ENCODE measurements at regions not wholly inside any gene's neighbourhood (a gene's known extent, or its start where the extent isn't known, plus 50 kb on each side); places are given as distances from the start of the nearest gene placed in this dataset.

- no peak for TF ChIP-seq HDAC8 (tag; IDR thresholded peaks at IDR 0.05)
Measured at GRCh38 chr17:73909186-73909585, 264.9 kb upstream of the SDK2 start (continued).

- H4K20me1 ChIP-seq (replicated peaks; ENCODE audit: control insufficient read depth, insufficient read depth, low read length), result no peaks in the 10 kb centered on the region; the same call in 1 of the 2 replicates
- H3K9me3 ChIP-seq (replicated peaks; ENCODE audit: control insufficient read depth, insufficient read depth, low read depth, low read length), result no peaks in the 10 kb centered on the region
- no peaks in the 10 kb centered on the region for H3K79me2 ChIP-seq (ENCODE audit: control insufficient read depth, insufficient read depth, low read length)
- ATAC-seq, result no peak
- FAIRE-seq, result no peak
- H3K27ac ChIP-seq (ENCODE audit: extremely low read depth, low read depth, low read length), result no peak overlapping the region
- no peak overlapping the region for H3K4me2 ChIP-seq (ENCODE audit: insufficient read depth, low read length)
- H3K9me1 ChIP-seq (ENCODE audit: control insufficient read depth, insufficient read depth, low read length), result no peaks in the 10 kb centered on the region
- no peak overlapping the region for H3K4me3 ChIP-seq
- intact Hi-C loops (cut with micrococcal nuclease) (no loop called here), in situ Hi-C loops (cut with MboI) (no loop called here)
- H3K36me3 ChIP-seq (ENCODE audit: control insufficient read depth, insufficient read depth, low read length), result no peaks in the 10 kb centered on the region
- peaks cover 0 to 4% of the 10 kb centered on the region in 2 experiments; a peak in 1 of 5 replicates for H3K27me3 ChIP-seq (ENCODE audit: control insufficient read depth in 2 of 2, insufficient read depth in 2 of 2, low read length in 2 of 2)
- DNase-seq (ENCODE audit: extremely low read depth in 1 of 4, low spot score in 3 of 4), result no peak
- WGBS (ENCODE audit: insufficient coverage, low coverage, missing lambda C conversion rate), result 0% methylated on average over 4 of the region's 4 CpGs
- ChIA-PET CTCF (ENCODE audit: low intra/inter-chr PET ratio) (no interaction called here), POLR2A (no interaction called here)
- BruUV-seq (replicated peaks), result no TSS peak
- TF ChIP-seq PHF8 (IDR thresholded peaks at IDR 0.05; ENCODE audit: borderline replicate concordance, low read length) (no peak), CREB3 (tag; conservative IDR thresholded peaks at IDR 0.05; ENCODE audit: low read depth) (no peak), ILF3 (IDR thresholded peaks at IDR 0.05; ENCODE audit: borderline replicate concordance) (no peak), KLF16 (IDR thresholded peaks at IDR 0.05) (no peak), SRF (CRISPR knock-in tag; IDR thresholded peaks at IDR 0.05) (no peak), NFRKB (IDR thresholded peaks at IDR 0.05; ENCODE audit: low read depth) (no peak), ZNF778 (CRISPR knock-in tag; IDR thresholded peaks at IDR 0.05) (no peak), ZNF561 (CRISPR knock-in tag; conservative IDR thresholded peaks at IDR 0.05) (no peak), CCNT2 (IDR thresholded peaks at IDR 0.05; ENCODE audit: borderline replicate concordance, extremely low read depth, insufficient read length, low read depth, low read length) (no peak), CTBP1 (IDR thresholded peaks at IDR 0.05; ENCODE audit: borderline replicate concordance) (no peak), SRSF7 (optimal IDR thresholded peaks at IDR 0.05; ENCODE audit: low read depth, low read length) (no peak), ZBTB8A (IDR thresholded peaks at IDR 0.05; ENCODE audit: partially characterized antibody) (no peak), ZBTB12 (CRISPR knock-in tag; IDR thresholded peaks at IDR 0.05) (no peak), CGGBP1 (CRISPR knock-in tag; IDR thresholded peaks at IDR 0.05) (no peak)
- H3K9ac ChIP-seq (ENCODE audit: insufficient read depth in 1 of 2, low read depth in 2 of 2, low read length in 2 of 2), result no peak overlapping the region
- H3K4me1 ChIP-seq (replicated peaks in 1 of 2; ENCODE audit: control insufficient read depth in 2 of 2, insufficient read depth in 2 of 2, low read length in 2 of 2), result no peaks in the 10 kb centered on the region
- no peak overlapping the region for H2AFZ ChIP-seq (ENCODE audit: low read depth, low read length)
Measured at GRCh38 chr17:73910206-73910605, 266.0 kb upstream of the SDK2 start.
